HEK293T (cell line): ENCODE measurements at regions not wholly inside any gene's neighbourhood (a gene's known extent, or its start where the extent isn't known, plus 50 kb on each side); places are given as distances from the start of the nearest gene placed in this dataset.

Experiments
- CTCF ChIA-PET: fragments of 350-600 bp; formaldehyde crosslinking; extraction: SDS; loops from one replicate; lab custom pipeline; 2021; ENCODE audit warnings: antibody characterized with exemption, inconsistent platforms; lab: Yijun Ruan, JAX
- POLR2A ChIA-PET: fragments of 350-600 bp; formaldehyde crosslinking; extraction: SDS; loops from one replicate; lab custom pipeline; 2020; ENCODE audit warnings: antibody characterized with exemption, inconsistent platforms; lab: Yijun Ruan, JAX
- DNase-seq: peaks from one replicate; pipeline ENCODE4 v3.0.0; 2012; ENCODE audit warnings: mixed read lengths; ENCODE audit errors: extremely low spot score
- ARNT ChIP-seq: fragments of 450-650 bp; IDR thresholded peaks from 2 replicates; pipeline ENCODE4 v1.6.1; 2017; ENCODE audit warnings: mild to moderate bottlenecking
- BHLHE40 ChIP-seq: fragments of 450-650 bp; IDR thresholded peaks from 2 replicates; pipeline ENCODE4 v1.6.1; 2016; ENCODE audit warnings: mild to moderate bottlenecking, moderate library complexity, borderline replicate concordance
- CTBP1 ChIP-seq: fragments of 450-650 bp; IDR thresholded peaks from 2 replicates; pipeline ENCODE4 v1.6.1; 2016; ENCODE audit warnings: borderline replicate concordance
- ELF4 ChIP-seq: fragments of 450-650 bp; IDR thresholded peaks from 2 replicates; pipeline ENCODE4 v1.6.1; 2017; ENCODE audit warnings: antibody characterized with exemption
- FOXA1 ChIP-seq: fragments of 450-650 bp; IDR thresholded peaks from 2 replicates; pipeline ENCODE4 v1.6.1; 2016; ENCODE audit warnings: mild to moderate bottlenecking
- FOXK2 ChIP-seq: fragments of 450-650 bp; IDR thresholded peaks from 2 replicates; pipeline ENCODE4 v1.6.1; 2016; ENCODE audit warnings: mild to moderate bottlenecking
- FOXM1 ChIP-seq: fragments of 450-650 bp; IDR thresholded peaks from 2 replicates; pipeline ENCODE4 v1.6.1; 2017; ENCODE audit warnings: mild to moderate bottlenecking, borderline replicate concordance
- HDGF ChIP-seq: fragments of 450-650 bp; IDR thresholded peaks from 2 replicates; pipeline ENCODE4 v1.6.1; 2017; ENCODE audit warnings: antibody characterized with exemption, borderline replicate concordance
- L3MBTL2 ChIP-seq: fragments of 450-650 bp; conservative IDR thresholded peaks from 2 replicates; pipeline ENCODE4 v1.6.1; 2016; ENCODE audit warnings: mild to moderate bottlenecking
- LEF1 ChIP-seq: fragments of 450-650 bp; IDR thresholded peaks from 2 replicates; pipeline ENCODE4 v1.6.1; 2017; ENCODE audit warnings: mild to moderate bottlenecking, borderline replicate concordance
- NFRKB ChIP-seq: fragments of 450-650 bp; IDR thresholded peaks from 2 replicates; pipeline ENCODE4 v1.6.1; 2016; ENCODE audit warnings: mild to moderate bottlenecking, moderate library complexity
- SP1 ChIP-seq: fragments of 450-650 bp; IDR thresholded peaks from 2 replicates; pipeline ENCODE4 v1.6.1; 2017
- SUZ12 ChIP-seq: fragments of 450-650 bp; IDR thresholded peaks from 2 replicates; pipeline ENCODE4 v1.6.1; 2016; ENCODE audit warnings: mild to moderate bottlenecking
- TARDBP ChIP-seq: fragments of 450-650 bp; IDR thresholded peaks from 2 replicates; pipeline ENCODE4 v1.6.1; 2016
- ZNF384 ChIP-seq: fragments of 450-650 bp; IDR thresholded peaks from 2 replicates; pipeline ENCODE4 v1.6.1; 2016
- TF ChIP-seq, protein P1 (sequence below): fragments of 450-650 bp; IDR thresholded peaks from 2 replicates; pipeline ENCODE4 v1.6.1; 2016

GRCh38 chr7:49669692-49670260 lies 103.7 kb upstream of the VWC2 start:
- TF ChIP-seq LEF1 (no peak), SP1 (no peak), SUZ12 (no peak), BHLHE40 (no peak), ARNT (no peak), FOXA1 (no peak), NFRKB (no peak), TARDBP (no peak), FOXK2 (no peak), HDGF (no peak), FOXM1 (no peak), L3MBTL2 (no peak), ZNF384 (no peak), ELF4 (no peak), CTBP1 (no peak)
- TF ChIP-seq, protein P1, sequence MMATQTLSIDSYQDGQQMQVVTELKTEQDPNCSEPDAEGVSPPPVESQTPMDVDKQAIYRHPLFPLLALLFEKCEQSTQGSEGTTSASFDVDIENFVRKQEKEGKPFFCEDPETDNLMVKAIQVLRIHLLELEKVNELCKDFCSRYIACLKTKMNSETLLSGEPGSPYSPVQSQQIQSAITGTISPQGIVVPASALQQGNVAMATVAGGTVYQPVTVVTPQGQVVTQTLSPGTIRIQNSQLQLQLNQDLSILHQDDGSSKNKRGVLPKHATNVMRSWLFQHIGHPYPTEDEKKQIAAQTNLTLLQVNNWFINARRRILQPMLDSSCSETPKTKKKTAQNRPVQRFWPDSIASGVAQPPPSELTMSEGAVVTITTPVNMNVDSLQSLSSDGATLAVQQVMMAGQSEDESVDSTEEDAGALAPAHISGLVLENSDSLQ = no peak
- ChIA-PET POLR2A (no interaction called here), CTCF (no interaction called here)
- no peak for DNase-seq

- CTCF ChIA-PET = no interaction called here
- POLR2A ChIA-PET = no interaction called here
- DNase-seq = no peak
- TF ChIP-seq ARNT = no peak
- TF ChIP-seq TARDBP = no peak
These were observed 102.4 kb upstream of the VWC2 start for GRCh38 chr7:49670991-49671390.

GRCh38 chr7:49692516-49692915 lies 80.9 kb upstream of the VWC2 start:
- POLR2A ChIA-PET = no interaction called here

GRCh38 chr7:49695971-49696370 lies 77.5 kb upstream of the VWC2 start:
- POLR2A ChIA-PET = no interaction called here
- DNase-seq = no peak
- no peak for TF ChIP-seq HDGF
- no peak for TF ChIP-seq L3MBTL2
- TF ChIP-seq FOXA1 = no peak
- no peak for TF ChIP-seq NFRKB
- no peak for TF ChIP-seq BHLHE40
- TF ChIP-seq SUZ12 = no peak
- TF ChIP-seq, protein P1 = no peak
- CTCF ChIA-PET = no interaction called here

More at GRCh38 chr7:49692516-49692915, 80.9 kb upstream of the VWC2 start:
- DNase-seq = no peak
- CTCF ChIA-PET = no interaction called here
- TF ChIP-seq ELF4 = no peak

GRCh38 chr7:49700841-49701240 lies 72.6 kb upstream of the VWC2 start:
- POLR2A ChIA-PET = no interaction called here
- DNase-seq = no peak

GRCh38 chr7:49702099-49702498 lies 71.3 kb upstream of the VWC2 start:
- TF ChIP-seq SUZ12 (no peak), FOXM1 (no peak), FOXK2 (no peak), L3MBTL2 (no peak), ARNT (no peak), ZNF384 (no peak), ELF4 (no peak), CTBP1 (no peak), LEF1 (no peak), BHLHE40 (no peak), FOXA1 (no peak), HDGF (no peak), NFRKB (no peak), TARDBP (no peak), SP1 (no peak)
- TF ChIP-seq, protein P1 = no peak
- POLR2A ChIA-PET = no interaction called here
- CTCF ChIA-PET = no interaction called here
- no peak for DNase-seq

More at GRCh38 chr7:49700841-49701240, 72.6 kb upstream of the VWC2 start:
- CTCF ChIA-PET = no interaction called here
- TF ChIP-seq FOXA1 (no peak), NFRKB (no peak), BHLHE40 (no peak), LEF1 (no peak), ZNF384 (no peak), CTBP1 (no peak), L3MBTL2 (no peak), ARNT (no peak), SUZ12 (no peak), FOXM1 (no peak)

DNA sequence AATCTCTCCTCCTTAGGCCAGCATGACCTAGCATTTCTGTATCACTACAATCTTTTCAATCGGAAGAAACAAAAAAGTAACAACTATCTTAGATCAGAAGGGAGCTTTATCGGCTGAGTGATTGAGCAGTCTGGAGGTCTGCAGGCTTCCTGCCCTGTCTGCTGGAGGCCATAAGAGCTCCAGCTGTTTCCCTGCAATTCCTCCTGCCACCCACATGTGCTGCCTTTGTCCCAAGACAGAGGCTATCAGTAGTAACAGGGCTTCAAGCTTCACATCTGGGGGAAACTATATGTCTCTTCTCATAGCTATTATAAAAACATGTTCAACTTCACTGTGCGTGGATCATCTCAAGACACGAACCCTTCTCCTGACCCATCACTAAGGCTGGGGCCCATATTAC lies 70.1 kb upstream of the VWC2 start:
- TF ChIP-seq BHLHE40 (no peak), ELF4 (no peak), SP1 (no peak), L3MBTL2 (no peak), LEF1 (no peak), TARDBP (no peak), HDGF (no peak), FOXA1 (no peak), CTBP1 (no peak), ARNT (no peak), ZNF384 (no peak)
- TF ChIP-seq, protein P1 = no peak
- CTCF ChIA-PET = no interaction called here
- no peak for DNase-seq
- POLR2A ChIA-PET = no interaction called here
